ENCODE measurements at regions not wholly inside any gene's neighbourhood (a gene's known extent, or its start where the extent isn't known, plus 50 kb on each side); places are given as distances from the start of the nearest gene placed in this dataset.

GRCh38 chr1:198903203-198903602 lies 264.4 kb downstream of the PTPRC start:
- TF ChIP-seq POLR2A (IDR thresholded peaks at IDR 0.05) (no peak), CTCF (IDR thresholded peaks at IDR 0.05) (no peak)
